Motor neuron (in vitro differentiated cells): ENCODE measurements at regions not wholly inside any gene's neighbourhood (a gene's known extent, or its start where the extent isn't known, plus 50 kb on each side); places are given as distances from the start of the nearest gene placed in this dataset.
A peak's percentile ranks its signal among the peaks of the same experiment; 100 is the strongest.

Experiments used
- ATAC-seq, 8 experiments: fragments of 200-7000 bp; cut with Tn5 transposase; replicated peaks in 6 of 8; 2 replicates each; pipeline ENCODE4 v1.8.0; 2021; ENCODE audit warnings: mild to moderate bottlenecking in 8 of 8, moderate library complexity in 8 of 8
- H3K27ac ChIP-seq, 2 donors: fragments of 250-450 bp; sonication (Bioruptor Pico); 2 replicates each; pipeline ENCODE4 v1.9.0; 2021; ENCODE audit warnings: antibody characterized with exemption in 2 of 2, mild to moderate bottlenecking in 2 of 2, moderate library complexity in 1 of 2
- H3K4me1 ChIP-seq, 2 donors: fragments of 250-450 bp; sonication (Bioruptor Pico); replicated peaks in 1 of 2; 2 replicates each; pipeline ENCODE4 v1.6.1; 2021; ENCODE audit warnings: antibody characterized with exemption in 2 of 2, mild to moderate bottlenecking in 2 of 2, moderate library complexity in 1 of 2
- H3K4me3 ChIP-seq, 5 donors: fragments of 250-450 bp; sonication (Bioruptor Pico); 2 replicates each; pipeline ENCODE4 v1.9.0; 2021; ENCODE audit warnings: antibody characterized with exemption in 5 of 5, mild to moderate bottlenecking in 5 of 5, moderate library complexity in 4 of 5
- WGBS, 10 experiments: fragments of 450-650 bp; shearing (Covaris generic); methylation state at CpG; one replicate each; pipeline ENCODE4 v1.0.0; 2022; 5-methylcytosine and 5-hydroxymethylcytosine counted together
- in situ Hi-C, 9 experiments: fragments of 400-800 bp; cut with MboI; loops; one replicate each; pipeline ENCODE4 v1.15.0; 2021; ENCODE audit warnings: low sequenced_read_pairs in 9 of 9, low pct_unique_long_range_greater_than_20kb in 2 of 9; ENCODE audit not compliant: unreplicated experiment in 9 of 9

DNA sequence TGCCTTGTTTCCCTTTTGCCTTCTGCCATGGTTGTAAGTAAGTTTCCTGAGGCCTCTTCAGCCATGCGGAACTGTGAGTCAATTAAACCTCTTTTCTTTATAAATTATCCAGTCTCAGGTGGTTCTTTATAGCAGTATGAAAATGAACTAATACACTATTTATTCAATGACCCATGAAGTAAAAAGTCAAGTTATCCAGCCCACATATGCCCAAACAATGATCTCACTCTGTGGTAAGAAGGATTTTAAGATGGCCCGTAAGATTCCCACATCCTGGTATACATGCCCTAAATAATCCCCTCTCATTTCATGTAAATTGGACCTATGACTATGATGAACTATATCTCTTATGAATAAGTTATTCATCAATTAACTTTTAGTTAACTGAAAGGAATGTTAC, 1008.3 kb upstream of the B3GALT2 start:
- ATAC-seq, result no peak
- in situ Hi-C loops, result no loop called here
- no peaks in the 10 kb centered on the region for H3K4me1 ChIP-seq
- H3K27ac ChIP-seq, result no peak overlapping the region
- 60 to 100% (median 92%) methylated on average over 1 to 2 of the region's 2 CpGs; no CpG with 5 or more reads in 3 of the 10 experiments for WGBS, 10 experiments
- H3K4me3 ChIP-seq, result no peak overlapping the region

DNA sequence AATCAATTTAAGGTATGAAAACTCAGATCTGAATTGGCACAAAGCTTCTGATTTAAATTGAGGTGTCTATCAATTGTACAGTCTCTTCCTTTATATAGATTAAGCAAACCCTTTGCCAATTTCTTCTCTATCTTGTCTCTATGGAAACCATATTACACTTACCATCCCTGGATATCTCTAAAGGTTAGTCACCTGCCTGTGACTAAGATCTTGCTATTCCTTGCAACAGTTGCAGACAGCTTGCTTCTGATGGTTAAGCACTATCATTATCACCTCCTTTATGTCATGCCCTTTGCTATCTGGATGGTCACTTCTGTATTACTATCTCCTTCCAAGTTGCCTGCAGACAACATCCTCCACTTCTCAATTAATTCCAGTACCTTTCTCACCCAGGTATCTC, 998.6 kb upstream of the B3GALT2 start:
- H3K4me1 ChIP-seq, result no peaks in the 10 kb centered on the region
- in situ Hi-C loops, result no loop called here
- ATAC-seq, result no peak
- no peak overlapping the region for H3K27ac ChIP-seq
- no peak overlapping the region for H3K4me3 ChIP-seq

DNA sequence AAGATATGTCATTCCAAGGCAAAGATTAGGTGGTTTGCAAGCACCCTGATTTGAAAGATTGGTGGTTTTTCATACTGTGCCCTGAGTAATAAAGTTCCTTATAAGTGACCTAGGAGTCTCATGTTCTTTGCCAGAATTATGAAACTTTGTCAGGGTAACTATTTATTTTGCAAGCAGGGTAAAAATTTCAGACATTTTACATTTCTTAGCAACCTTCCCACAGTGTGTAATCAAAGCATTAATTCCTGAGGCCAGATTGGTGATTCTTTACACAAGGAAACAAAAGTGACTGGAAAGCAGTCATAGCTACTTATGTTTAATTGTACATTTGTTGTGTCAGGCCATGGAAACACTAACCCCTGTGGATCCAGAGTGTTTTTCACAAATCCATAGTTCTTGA, 998.0 kb upstream of the B3GALT2 start:
- H3K4me1 ChIP-seq, result no peaks in the 10 kb centered on the region
- H3K27ac ChIP-seq, result no peak overlapping the region
- peak in 1 of 8 experiments; percentile 70 for ATAC-seq
- H3K4me3 ChIP-seq, result no peak overlapping the region
- in situ Hi-C loops, result no loop called here

DNA sequence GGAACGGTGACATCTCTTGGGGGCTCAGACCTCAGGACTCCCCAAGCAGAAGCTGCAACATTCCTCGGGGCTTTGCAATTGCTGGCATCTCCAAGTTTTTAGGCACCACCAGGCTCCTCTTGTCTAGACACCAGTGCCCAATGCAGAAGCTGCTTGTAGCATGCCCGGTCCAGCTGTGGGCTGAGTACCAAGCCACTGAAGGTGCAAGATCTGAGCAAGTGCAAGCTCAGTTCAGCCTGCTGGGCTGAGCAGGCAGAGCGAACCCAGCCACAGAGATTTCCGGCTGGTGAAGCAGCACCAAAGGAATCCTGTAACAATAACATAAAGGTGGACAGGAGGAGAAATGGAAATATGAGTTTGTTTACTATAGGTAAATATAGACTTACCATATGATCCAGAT, 995.4 kb upstream of the B3GALT2 start:
- in situ Hi-C loops, result no loop called here
- no peak overlapping the region for H3K4me3 ChIP-seq
- 29 to 100% (median 83%) methylated on average over 1 to 5 of the region's 5 CpGs; no CpG with 5 or more reads in 3 of the 10 experiments for WGBS, 10 experiments
- no peak overlapping the region for H3K27ac ChIP-seq
- H3K4me1 ChIP-seq, result no peaks in the 10 kb centered on the region
- ATAC-seq, result no peak

DNA sequence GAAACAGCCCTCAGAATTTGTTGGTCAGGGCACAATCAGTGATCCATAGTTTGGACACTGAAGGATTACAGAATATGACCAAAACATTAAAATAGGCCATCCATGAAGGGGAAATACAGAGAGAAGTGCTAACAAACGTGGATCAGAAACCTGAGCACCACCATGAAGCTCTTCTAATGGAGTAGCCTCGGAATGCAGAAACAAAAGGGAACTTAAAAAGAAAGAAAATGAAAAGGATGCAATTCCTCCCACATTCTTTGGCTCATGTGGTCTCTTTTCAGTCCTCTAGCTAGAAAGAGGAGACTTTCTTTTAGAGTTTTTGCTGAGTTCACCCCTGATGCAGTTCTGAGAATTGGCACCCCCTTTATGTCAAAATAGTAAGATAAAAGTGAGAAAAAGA, 989.8 kb upstream of the B3GALT2 start:
- in situ Hi-C loops, result no loop called here
- no peak overlapping the region for H3K27ac ChIP-seq
- no peak for ATAC-seq
- H3K4me3 ChIP-seq, result no peak overlapping the region
- WGBS, 10 experiments, result 0 to 58% (median 21%) methylated on average over 1 to 2 of the region's 2 CpGs; no CpG with 5 or more reads in 1 of the 10 experiments
- no peaks in the 10 kb centered on the region for H3K4me1 ChIP-seq

DNA sequence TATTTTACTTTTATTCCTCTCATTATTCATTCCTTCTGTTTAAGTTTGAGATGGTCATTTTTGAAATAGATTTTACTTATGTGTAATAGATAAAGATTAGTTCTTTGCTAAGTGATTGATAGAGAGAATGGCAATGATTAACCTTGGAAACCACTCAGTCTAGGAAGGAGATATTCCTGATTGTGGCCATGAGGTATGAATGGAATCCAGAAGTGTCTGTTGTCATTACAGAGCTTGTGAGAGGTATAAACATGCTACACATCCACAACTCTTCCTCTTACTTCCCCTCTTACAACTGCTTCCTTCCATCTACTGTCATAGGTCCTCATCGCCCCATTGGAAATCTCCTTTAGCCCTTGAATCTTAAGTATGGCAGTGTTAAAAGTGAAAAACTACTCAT, 988.8 kb upstream of the B3GALT2 start:
- no peak overlapping the region for H3K4me3 ChIP-seq
- in situ Hi-C loops, result no loop called here
- 0 to 100% (median 71%) methylated on average over 1 of the region's 1 CpG; no CpG with 5 or more reads in 3 of the 10 experiments for WGBS, 10 experiments
- no peak overlapping the region for H3K27ac ChIP-seq
- H3K4me1 ChIP-seq, result no peaks in the 10 kb centered on the region
- ATAC-seq, result no peak

DNA sequence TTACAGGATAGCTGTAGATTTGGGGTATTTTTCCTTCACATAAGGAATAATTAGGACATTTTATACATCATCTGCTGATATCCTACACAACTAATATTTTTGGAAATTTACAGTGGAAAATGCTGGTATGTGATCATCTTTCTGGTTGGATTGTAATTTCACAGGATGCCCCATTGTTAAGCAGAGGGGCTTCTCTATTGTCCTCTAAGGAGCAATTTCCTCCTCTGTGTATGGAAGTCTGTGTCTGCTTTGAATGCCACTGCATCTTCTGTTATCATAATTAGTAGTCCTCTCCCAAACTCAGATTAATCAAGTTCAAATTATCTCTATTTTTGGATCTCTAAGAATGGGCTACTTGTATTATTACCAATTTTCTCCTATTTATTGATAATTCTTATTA, 988.1 kb upstream of the B3GALT2 start:
- no peak for ATAC-seq
- in situ Hi-C loops, result no loop called here
- Histone ChIP-seq H3K27ac (no peak overlapping the region), H3K4me1 (no peaks in the 10 kb centered on the region), H3K4me3 (no peak overlapping the region)

DNA sequence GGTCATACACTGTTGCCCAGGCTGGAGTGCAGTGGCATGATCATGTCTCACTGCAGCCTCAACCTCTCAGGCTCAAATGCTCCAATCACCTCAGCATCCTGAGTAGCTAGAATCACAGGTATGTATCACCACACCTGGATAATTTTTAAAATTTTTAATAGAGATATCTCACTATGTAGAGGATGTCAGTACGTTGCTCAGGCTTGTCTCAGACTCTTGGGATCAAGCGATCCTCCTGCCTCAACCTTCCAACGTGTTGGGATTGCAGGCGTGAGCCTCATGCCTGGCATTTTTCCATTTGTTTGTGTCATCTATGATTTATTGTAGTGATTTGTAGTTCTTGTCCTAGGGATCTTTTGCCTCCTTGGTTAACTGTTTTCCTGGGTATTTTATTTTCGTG, 985.2 kb upstream of the B3GALT2 start:
- no peak for ATAC-seq
- H3K27ac ChIP-seq, result no peak overlapping the region
- H3K4me3 ChIP-seq, result no peak overlapping the region
- H3K4me1 ChIP-seq, result no peaks in the 10 kb centered on the region
- in situ Hi-C loops, result no loop called here
- WGBS, 10 experiments, result 0 to 98% (median 67%) methylated on average over 1 to 5 of the region's 5 CpGs; no CpG with 5 or more reads in 1 of the 10 experiments

DNA sequence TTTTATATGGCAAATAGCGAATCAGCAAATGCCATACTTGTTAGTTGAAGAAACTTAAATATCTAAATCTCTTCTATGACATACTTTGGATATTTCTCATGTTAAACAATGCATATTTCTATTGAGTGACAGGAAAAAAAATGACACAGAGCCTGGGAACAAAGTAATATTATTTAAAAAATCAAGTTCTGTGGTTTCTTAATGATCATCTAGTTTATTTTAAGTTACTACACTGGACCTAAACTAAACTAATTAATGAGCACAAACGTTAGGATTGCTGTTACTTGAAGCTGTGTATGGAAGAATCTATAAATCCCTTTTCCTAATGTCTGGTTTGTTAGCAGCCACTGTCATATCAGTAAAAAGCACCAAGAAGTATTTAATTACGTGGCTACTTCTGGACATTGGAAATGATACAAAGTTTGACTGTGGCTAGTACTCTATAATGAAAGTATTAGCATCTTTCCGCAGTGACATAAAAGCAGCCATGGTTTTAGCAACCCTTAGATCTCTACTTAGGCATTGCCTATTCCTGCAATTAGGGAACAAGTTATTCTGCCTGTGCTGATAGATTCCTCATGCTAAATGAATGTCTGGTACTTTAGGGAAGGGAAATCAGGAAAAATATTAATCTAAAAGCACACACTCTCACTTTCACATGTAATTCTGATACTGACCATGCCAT, 981.7 kb upstream of the B3GALT2 start:
- no peak overlapping the region for H3K4me3 ChIP-seq
- no peak for ATAC-seq
- no peak overlapping the region for H3K27ac ChIP-seq
- WGBS, 10 experiments, result 5 to 100% (median 75%) methylated on average over 1 to 4 of the region's 4 CpGs
- in situ Hi-C loops, result no loop called here
- no peaks in the 10 kb centered on the region for H3K4me1 ChIP-seq

DNA sequence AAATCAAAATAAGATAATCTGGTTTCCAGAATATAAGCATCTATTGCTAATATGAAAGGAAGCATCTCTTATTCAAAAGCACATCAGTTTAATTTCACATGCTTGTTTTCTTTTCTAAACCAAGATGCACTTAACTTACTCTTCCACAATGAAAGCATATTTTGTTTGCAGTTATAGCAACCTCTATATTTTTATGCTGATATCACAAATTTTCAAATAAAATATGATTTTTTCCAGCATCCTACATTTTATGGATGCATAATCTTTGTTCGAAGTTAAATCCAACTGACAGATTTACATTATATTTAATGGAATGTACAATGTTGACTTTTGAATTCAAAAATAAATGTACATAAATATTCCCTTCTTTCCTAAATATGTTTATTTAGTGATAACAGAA, 978.3 kb upstream of the B3GALT2 start:
- no peak for ATAC-seq
- 8 to 100% (median 79%) methylated on average over 1 of the region's 1 CpG for WGBS, 10 experiments

DNA sequence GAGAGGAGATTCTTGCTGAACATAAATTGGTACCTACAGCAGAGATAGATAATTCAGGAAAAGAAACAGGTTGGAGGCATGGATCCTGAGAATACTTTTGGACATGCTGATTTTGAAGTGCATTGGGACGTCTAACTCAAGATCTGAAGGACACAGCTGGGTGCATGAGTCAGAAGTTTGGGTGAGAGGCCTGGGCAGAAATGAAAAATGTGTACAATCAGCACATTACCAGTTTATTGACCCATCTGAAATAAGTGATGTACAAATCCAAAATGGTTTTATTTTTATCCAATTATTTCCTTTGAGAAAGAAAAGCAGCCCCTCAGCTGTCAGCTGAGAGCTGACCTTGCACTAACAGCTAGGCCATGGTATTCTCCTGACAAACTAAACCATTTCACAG, 975.2 kb upstream of the B3GALT2 start:
- Histone ChIP-seq H3K4me3 (no peak overlapping the region), H3K27ac (no peak overlapping the region), H3K4me1 (no peaks in the 10 kb centered on the region)
- WGBS, 10 experiments, result 0 to 86% (median 49%) methylated on average over 1 of the region's 1 CpG; no CpG with 5 or more reads in 2 of the 10 experiments
- in situ Hi-C loops, result no loop called here
- no peak for ATAC-seq

More for the DNA sequence above, 978.3 kb upstream of the B3GALT2 start:
- H3K4me3 ChIP-seq, result no peak overlapping the region
- no peak overlapping the region for H3K27ac ChIP-seq
- no peaks in the 10 kb centered on the region for H3K4me1 ChIP-seq
- in situ Hi-C loops, result no loop called here

DNA sequence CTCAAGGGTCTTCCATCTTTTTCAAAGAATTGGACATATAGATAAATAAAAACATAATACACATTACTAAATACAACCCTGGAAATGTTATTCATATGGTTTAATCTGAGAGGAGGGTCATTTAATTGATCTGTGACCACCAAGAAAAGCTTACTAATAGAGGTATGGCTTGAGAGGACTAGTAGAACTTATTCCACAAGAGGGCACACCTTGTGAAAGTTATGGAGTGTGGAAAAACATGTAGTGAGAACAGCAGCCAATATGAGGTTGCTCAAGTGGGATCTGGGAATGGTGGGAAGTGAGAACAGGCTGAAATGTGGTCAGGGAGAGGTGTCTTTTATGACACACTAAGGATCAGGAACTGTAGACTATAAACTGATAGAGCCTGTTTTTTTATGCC, 973.5 kb upstream of the B3GALT2 start:
- no peak for ATAC-seq
- Histone ChIP-seq H3K4me1 (no peaks in the 10 kb centered on the region), H3K27ac (no peak overlapping the region), H3K4me3 (no peak overlapping the region)
- in situ Hi-C loops, result no loop called here

DNA sequence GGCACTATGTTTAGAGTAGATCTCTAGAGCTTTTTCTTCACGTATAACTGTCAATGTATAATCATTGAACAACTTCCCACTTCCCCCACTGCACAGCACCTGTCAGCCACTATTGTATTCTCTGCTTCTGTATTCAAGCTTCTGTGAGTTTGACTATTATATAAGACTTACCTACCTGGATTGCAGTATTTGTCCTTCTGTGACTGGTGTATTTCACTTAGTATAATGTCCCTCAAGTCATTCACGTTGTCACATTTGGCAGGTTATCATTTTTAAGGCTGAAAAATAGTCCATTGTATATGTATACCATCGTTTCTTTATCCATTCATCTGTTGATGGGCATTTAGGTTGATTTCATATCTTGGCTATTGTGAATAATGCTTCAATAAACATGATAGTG, 969.5 kb upstream of the B3GALT2 start:
- in situ Hi-C loops, result no loop called here
- Histone ChIP-seq H3K4me3 (no peak overlapping the region), H3K27ac (no peak overlapping the region), H3K4me1 (no peaks in the 10 kb centered on the region)
- no peak for ATAC-seq
- 6 to 93% (median 74%) methylated on average over 2 to 3 of the region's 3 CpGs; no CpG with 5 or more reads in 1 of the 10 experiments for WGBS, 10 experiments

DNA sequence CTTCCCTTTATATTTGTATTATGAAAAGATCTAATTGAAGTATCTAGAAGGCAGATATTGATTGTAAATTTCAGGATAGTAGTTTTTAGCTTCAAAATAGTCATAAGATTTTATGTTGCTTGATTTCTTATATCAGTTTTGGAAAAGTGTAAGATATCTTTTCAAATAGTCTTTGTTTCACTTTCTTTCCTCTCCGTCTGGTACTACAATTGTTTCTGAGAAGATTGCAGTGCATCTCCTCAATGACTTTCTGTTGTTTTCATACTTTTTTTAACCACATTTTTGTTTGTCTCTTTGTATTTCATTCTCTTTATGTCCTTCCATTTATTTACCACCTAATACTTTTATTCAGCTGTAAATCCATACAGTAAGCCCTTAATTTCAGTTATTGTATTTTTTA, 964.6 kb upstream of the B3GALT2 start:
- no peaks in the 10 kb centered on the region for H3K4me1 ChIP-seq
- H3K4me3 ChIP-seq, result no peak overlapping the region
- in situ Hi-C loops, result no loop called here
- no peak overlapping the region for H3K27ac ChIP-seq
- 0 to 100% (median 71%) methylated on average over 1 of the region's 1 CpG for WGBS, 10 experiments
- ATAC-seq, result no peak

DNA sequence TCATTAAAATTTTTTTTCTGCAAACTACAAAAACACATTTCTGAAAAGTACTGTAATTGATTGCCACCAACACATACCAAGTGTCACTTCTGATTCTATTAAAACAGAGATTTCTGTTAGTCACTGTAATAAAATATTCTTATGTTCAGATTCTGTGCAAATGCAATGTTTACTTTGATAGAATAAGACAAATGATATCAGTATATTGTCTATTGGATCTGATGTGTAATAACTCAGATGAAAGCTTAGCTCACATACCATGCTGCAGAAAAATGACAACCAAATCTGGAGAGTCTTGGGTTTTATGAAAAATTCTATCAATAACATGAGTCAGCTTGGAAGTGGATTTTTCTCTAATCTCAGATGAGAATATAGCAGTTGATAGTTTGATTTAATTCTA, 963.8 kb upstream of the B3GALT2 start:
- Histone ChIP-seq H3K27ac (no peak overlapping the region), H3K4me1 (no peaks in the 10 kb centered on the region), H3K4me3 (no peak overlapping the region)
- ATAC-seq, result no peak
- in situ Hi-C loops, result no loop called here
